ENCODE measurements at regions not wholly inside any gene's neighbourhood (a gene's known extent, or its start where the extent isn't known, plus 50 kb on each side); places are given as distances from the start of the nearest gene placed in this dataset.
"Not testable (repeated sequence)": the region's sequence is repeated elsewhere in the genome, so short reads cannot be mapped to it uniquely, and the experiment has no call there.

- no peak for DNase-seq
Observed at GRCh38 chr16:65394281-65394680, 272.4 kb upstream of the CDH11 start.

- no peak for DNase-seq
Observed at GRCh38 chr16:65392806-65393565, 271.1 kb upstream of the CDH11 start.

GRCh38 chr16:65388592-65388991, 266.7 kb upstream of the CDH11 start:
- no peak for DNase-seq

GRCh38 chr16:65386672-65387071, 264.8 kb upstream of the CDH11 start:
- no peak for DNase-seq

- no peak for DNase-seq
Observed at GRCh38 chr16:65384441-65384840, 262.6 kb upstream of the CDH11 start.

- DNase-seq = no peak
Observed at GRCh38 chr16:65377195-65377594, 255.3 kb upstream of the CDH11 start.

GRCh38 chr16:65376601-65377000, 254.7 kb upstream of the CDH11 start:
- no peak for DNase-seq

GRCh38 chr16:65375651-65376050, 253.8 kb upstream of the CDH11 start:
- no peak for DNase-seq

- DNase-seq = no peak
Observed at GRCh38 chr16:65373097-65373496, 251.2 kb upstream of the CDH11 start.

GRCh38 chr16:65372171-65372570, 250.3 kb upstream of the CDH11 start:
- DNase-seq = no peak

- no peak for DNase-seq
Observed at GRCh38 chr16:65365732-65366715, 244.2 kb upstream of the CDH11 start.

GRCh38 chr16:65356721-65357120, 234.9 kb upstream of the CDH11 start:
- not testable (repeated sequence) for DNase-seq

- no peak for DNase-seq
Observed at GRCh38 chr16:65355706-65356105, 233.8 kb upstream of the CDH11 start.

GRCh38 chr16:65353183-65353582, 231.3 kb upstream of the CDH11 start:
- no peak for DNase-seq

- DNase-seq = no peak
Observed at GRCh38 chr16:65349626-65350025, 227.8 kb upstream of the CDH11 start.

GRCh38 chr16:65343556-65343955, 221.7 kb upstream of the CDH11 start:
- no peak for DNase-seq

- DNase-seq = no peak
Observed at GRCh38 chr16:65342231-65342866, 220.5 kb upstream of the CDH11 start.

GRCh38 chr16:65339062-65339461, 217.2 kb upstream of the CDH11 start:
- no peak for DNase-seq

GRCh38 chr16:65336160-65336559, 214.3 kb upstream of the CDH11 start:
- DNase-seq = no peak

GRCh38 chr16:65334081-65334480, 212.2 kb upstream of the CDH11 start:
- DNase-seq = no peak

- no peak for DNase-seq
Observed at GRCh38 chr16:65333283-65333682, 211.4 kb upstream of the CDH11 start.

- DNase-seq = no peak
Observed at GRCh38 chr16:65327346-65327745, 205.5 kb upstream of the CDH11 start.

GRCh38 chr16:65323655-65324237, 201.9 kb upstream of the CDH11 start:
- no peak for DNase-seq

Measured in cerebellar nuclear complex (tissue), 1 donor.